IMR-90 (cell line): ENCODE measurements at regions not wholly inside any gene's neighbourhood (a gene's known extent, or its start where the extent isn't known, plus 50 kb on each side); places are given as distances from the start of the nearest gene placed in this dataset.

ENCODE experiments used
- ATAC-seq: fragments of 200-7000 bp; cut with Tn5 transposase; 2 replicates; pipeline ENCODE4 v1.9.1; 2020; ENCODE audit warnings: low read depth, mild to moderate bottlenecking, moderate library complexity
- BruUV-seq: library from RNA; stranded (reverse); fragments of 400-500 nt; replicated peaks from 2 replicates; lab custom pipeline; 2021; lab: Mats Ljungman, UMichigan
- CTCF ChIA-PET: fragments of 300-600 bp; formaldehyde crosslinking; extraction: SDS; loops from one replicate; lab custom pipeline; 2021; ENCODE audit warnings: antibody characterized with exemption; lab: Yijun Ruan, JAX
- POLR2A ChIA-PET: fragments of 300-600 bp; sonication (Branson Sonifier 250); formaldehyde crosslinking; loops from one replicate; lab custom pipeline; 2022; ENCODE audit warnings: antibody characterized with exemption; ENCODE audit not compliant: unreplicated experiment; lab: Charles Lee
- DNase-seq: peaks from one replicate; pipeline ENCODE4 v3.0.0; 2013
- H2AFZ ChIP-seq: replicated peaks from 2 replicates; pipeline ENCODE3; 2013; ENCODE audit warnings: low read length, mild to moderate bottlenecking; ENCODE audit not compliant: poor library complexity
- H2AK5ac ChIP-seq: 2 replicates; pipeline ENCODE4 v1.6.1; 2013; ENCODE audit warnings: low read depth, low read length, inconsistent platforms
- H2AK9ac ChIP-seq: replicated peaks from 2 replicates; pipeline ENCODE3; 2013; ENCODE audit warnings: mild to moderate bottlenecking, low read depth, low read length, moderate library complexity; ENCODE audit not compliant: poor library complexity
- H2BK120ac ChIP-seq: 2 replicates; pipeline ENCODE4 v1.6.1; 2013; ENCODE audit warnings: low read depth, low read length, inconsistent platforms
- H2BK15ac ChIP-seq: 3 replicates; pipeline ENCODE4 v1.6.1; 2013; ENCODE audit warnings: low read depth, low read length, inconsistent platforms
- H2BK20ac ChIP-seq: 2 replicates; pipeline ENCODE4 v1.6.1; 2013; ENCODE audit warnings: low read depth, mild to moderate bottlenecking, inconsistent platforms, low read length, moderate library complexity
- H2BK5ac ChIP-seq: 2 replicates; pipeline ENCODE4 v1.6.1; 2013; ENCODE audit warnings: mild to moderate bottlenecking, low read depth, low read length, inconsistent platforms; ENCODE audit not compliant: poor library complexity, severe bottlenecking
- H3K14ac ChIP-seq: replicated peaks from 2 replicates; pipeline ENCODE4 v1.6.1; 2013; ENCODE audit warnings: low read depth, low read length, inconsistent platforms
- H3K18ac ChIP-seq: 2 replicates; pipeline ENCODE4 v1.6.1; 2013; ENCODE audit warnings: low read depth, low read length, control low read depth
- H3K23ac ChIP-seq: 2 replicates; pipeline ENCODE4 v1.6.1; 2013; ENCODE audit warnings: low read depth, low read length, inconsistent platforms
- H3K27ac ChIP-seq: 2 replicates; pipeline ENCODE4 v1.5.1; 2013; ENCODE audit warnings: mild to moderate bottlenecking, control low read depth, low read length; ENCODE audit not compliant: insufficient read depth
- H3K27me3 ChIP-seq: 2 replicates; pipeline ENCODE4 v1.6.1; 2013; ENCODE audit warnings: low read length; ENCODE audit not compliant: control insufficient read depth, insufficient read depth
- H3K36me3 ChIP-seq: 2 replicates; pipeline ENCODE4 v1.6.1; 2013; ENCODE audit warnings: low read length, mixed read lengths; ENCODE audit not compliant: control insufficient read depth, insufficient read depth
- H3K4ac ChIP-seq: 2 replicates; pipeline ENCODE4 v1.6.1; 2013; ENCODE audit warnings: low read depth, low read length, inconsistent platforms
- H3K4me1 ChIP-seq: 2 replicates; pipeline ENCODE4 v1.6.1; 2013; ENCODE audit warnings: low read length, mixed read lengths; ENCODE audit not compliant: control insufficient read depth, insufficient read depth
- H3K4me2 ChIP-seq: 2 replicates; pipeline ENCODE4 v1.6.1; 2013; ENCODE audit warnings: low read depth, mild to moderate bottlenecking, control low read depth, low read length, moderate library complexity
- H3K4me3 ChIP-seq: 2 replicates; pipeline ENCODE4 v1.5.1; 2013; ENCODE audit warnings: low read depth, mild to moderate bottlenecking, control low read depth, low read length, moderate library complexity; ENCODE audit not compliant: insufficient read depth
- H3K56ac ChIP-seq: 2 replicates; pipeline ENCODE4 v1.6.1; 2013; ENCODE audit warnings: low read length, inconsistent platforms; ENCODE audit not compliant: insufficient read depth; ENCODE audit errors: extremely low read depth
- H3K79me1 ChIP-seq, 2 experiments: 2 replicates each; pipeline ENCODE4 v1.6.1; 2013; ENCODE audit warnings: low read length in 2 of 2, inconsistent platforms in 1 of 2, low read depth in 1 of 2
- H3K9ac ChIP-seq: 2 replicates; pipeline ENCODE4 v1.6.1; 2013; ENCODE audit warnings: low read depth, low read length, control low read depth
- H3K9me1 ChIP-seq: 2 replicates; pipeline ENCODE4 v1.6.1; 2013; ENCODE audit warnings: low read length, inconsistent platforms; ENCODE audit not compliant: insufficient read depth
- H3K9me3 ChIP-seq: 2 replicates; pipeline ENCODE4 v1.6.1; 2013; ENCODE audit warnings: low read length; ENCODE audit not compliant: control insufficient read depth, insufficient read depth
- H4K20me1 ChIP-seq: 2 replicates; pipeline ENCODE4 v1.6.1; 2013; ENCODE audit warnings: low read length, inconsistent platforms; ENCODE audit not compliant: insufficient read depth
- H4K5ac ChIP-seq: 2 replicates; pipeline ENCODE4 v1.6.1; 2013; ENCODE audit warnings: mild to moderate bottlenecking, low read depth, low read length, control low read depth
- H4K8ac ChIP-seq, 2 experiments: 2 replicates each; pipeline ENCODE4 v1.6.1; 2013; ENCODE audit warnings: low read depth in 2 of 2, low read length in 2 of 2, control low read depth in 1 of 2, inconsistent platforms in 1 of 2
- H4K91ac ChIP-seq: 2 replicates; pipeline ENCODE4 v1.6.1; 2013; ENCODE audit warnings: low read depth, low read length, inconsistent platforms; ENCODE audit not compliant: insufficient read depth
- BHLHE40 ChIP-seq: fragments of 150-350 bp; IDR thresholded peaks from 2 replicates; pipeline ENCODE4 v1.6.1; 2016; ENCODE audit warnings: mild to moderate bottlenecking, low read depth, low read length
- CTCF ChIP-seq: conservative IDR thresholded peaks from 2 replicates; pipeline ENCODE4 v1.5.1; 2012; ENCODE audit warnings: mild to moderate bottlenecking, low read depth, low read length, improper control_type of control experiment
- SMC3 ChIP-seq: fragments of 150-350 bp; IDR thresholded peaks from 2 replicates; pipeline ENCODE4 v1.6.1; 2016; ENCODE audit warnings: low read depth, mild to moderate bottlenecking, antibody characterized with exemption, low read length, moderate library complexity
- USF2 ChIP-seq: fragments of 150-350 bp; IDR thresholded peaks from 2 replicates; pipeline ENCODE4 v1.6.1; 2017; ENCODE audit warnings: mild to moderate bottlenecking, antibody characterized with exemption, low read length, low read depth
- WGBS, 2 experiments: methylation state at CpG; one replicate each; pipeline versions ENCODE4 v1.1.5 to v1.1.7; 2013; ENCODE audit warnings: missing lambda C conversion rate in 2 of 2; ENCODE audit not compliant: insufficient read length in 1 of 2; ENCODE audit errors: extremely low coverage in 2 of 2; 5-methylcytosine and 5-hydroxymethylcytosine counted together
- dilution Hi-C: fragments of 300-500 bp; cut with HindIII; formaldehyde crosslinking; loops from one replicate; pipeline ENCODE4 v1.14.3; 2018; ENCODE audit warnings: low sequenced_read_pairs; ENCODE audit not compliant: unreplicated experiment
- in situ Hi-C: fragments of 300-500 bp; cut with MboI; formaldehyde crosslinking; loops from 3 replicates; pipeline ENCODE4 v1.14.3; 2019; ENCODE audit warnings: low sequenced_read_pairs, inconsistent platforms, mixed read lengths
- intact Hi-C: fragments of 100-400 bp; cut with micrococcal nuclease; formaldehyde crosslinking; loops from 2 replicates; pipeline ENCODE4 v1.10.0; 2022

GRCh38 chr3:193905541-193906396 lies 230.2 kb upstream of the HES1 start:
- H4K20me1 ChIP-seq = no peaks in the 10 kb centered on the region
- no peak overlapping the region for H4K5ac ChIP-seq
- dilution Hi-C loops = no loop called here
- ChIA-PET CTCF (interaction anchor here (2.1 kb wide), 1 partner anchor 11 kb away, joined by 6 read pairs; no protein-coding TSS in a partner anchor), POLR2A (no interaction called here)
- in situ Hi-C loops = no loop called here
- no peak overlapping the region for H2BK15ac ChIP-seq
- no peak overlapping the region for H2AK5ac ChIP-seq
- no peak overlapping the region for H3K23ac ChIP-seq
- H4K91ac ChIP-seq = no peak overlapping the region
- BruUV-seq = no TSS peak
- no peaks in the 10 kb centered on the region for H3K36me3 ChIP-seq
- no peak overlapping the region for H3K4ac ChIP-seq
- no peak overlapping the region for H2AK9ac ChIP-seq
- H3K9me3 ChIP-seq = peaks cover 4% of the 10 kb centered on the region; the same call in 1 of the 2 replicates
- no peaks in the 10 kb centered on the region for H3K79me1 ChIP-seq
- no peak overlapping the region for H2BK20ac ChIP-seq
- ATAC-seq = no peak
- 36% methylated on average over 5 of the region's 14 CpGs; no CpG with 5 or more reads in 1 of the 2 experiments for WGBS, 2 experiments
- TF ChIP-seq SMC3 = no peak
- TF ChIP-seq BHLHE40 = no peak
- TF ChIP-seq USF2 = no peak
- no peak for TF ChIP-seq CTCF
- H4K8ac ChIP-seq = no peak overlapping the region
- intact Hi-C loops = no loop called here
- no peak overlapping the region for H3K4me2 ChIP-seq
- H3K4me3 ChIP-seq = no peak overlapping the region
- no peak overlapping the region for H3K27ac ChIP-seq
- no peak overlapping the region for H3K9ac ChIP-seq
- H3K14ac ChIP-seq = no peak overlapping the region
- no peak overlapping the region for H3K18ac ChIP-seq
- no peak overlapping the region for H2BK5ac ChIP-seq
- DNase-seq = no peak
- no peaks in the 10 kb centered on the region for H3K9me1 ChIP-seq
- no peak overlapping the region for H3K56ac ChIP-seq
- no peak overlapping the region for H2BK120ac ChIP-seq
- peaks cover 41% of the 10 kb centered on the region for H3K27me3 ChIP-seq
- H2AFZ ChIP-seq = no peak overlapping the region
- no peaks in the 10 kb centered on the region for H3K4me1 ChIP-seq
